ENCODE measurements at regions not wholly inside any gene's neighbourhood (a gene's known extent, or its start where the extent isn't known, plus 50 kb on each side); places are given as distances from the start of the nearest gene placed in this dataset.
A peak's percentile ranks its signal among the peaks of the same experiment; 100 is the strongest.

DNA sequence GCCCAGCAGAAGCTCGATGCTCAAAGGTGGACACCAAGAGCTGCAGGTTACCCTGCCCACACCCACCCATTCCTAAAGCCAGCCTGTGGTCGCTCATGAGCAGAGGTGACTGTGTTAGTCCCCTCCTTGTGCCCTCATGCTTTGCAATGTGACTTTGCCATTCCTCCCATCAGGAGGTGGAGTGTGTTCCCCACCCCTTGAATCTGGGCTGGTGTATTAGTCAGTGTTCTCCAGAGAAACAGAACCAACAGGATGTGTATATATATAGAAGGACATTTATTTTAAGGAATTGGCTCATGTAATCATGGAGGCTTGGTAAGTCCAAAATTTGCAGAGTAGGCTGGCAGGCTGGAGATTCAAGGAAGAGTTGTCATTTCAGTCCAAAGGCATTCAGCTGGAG, 54.4 kb upstream of the RNF24 start:
- Histone ChIP-seq H4K20me1 (ENCODE audit: control insufficient read depth, extremely low read depth, insufficient read depth, low read length) (no peaks in the 10 kb centered on the region), H3K27ac (ENCODE audit: insufficient read depth, low read length) (peak overlapping the region; percentile 66), H3K27me3 (ENCODE audit: control insufficient read depth, insufficient read depth, low read length) (no peaks in the 10 kb centered on the region), H3K9ac (ENCODE audit: insufficient read depth, low read length) (no peak overlapping the region), H3K4me3 (replicated peaks in 1 of 4; ENCODE audit: control extremely low read depth in 1 of 4, insufficient read depth in 1 of 4, low read depth in 3 of 4, low read length in 4 of 4) (no peak overlapping the region), H3K79me2 (ENCODE audit: control insufficient read depth, insufficient read depth, low read length) (no peaks in the 10 kb centered on the region), H3K9me3 (ENCODE audit: control insufficient read depth, insufficient read depth, low read depth, low read length) (no peaks in the 10 kb centered on the region), H3K36me3 (ENCODE audit: control insufficient read depth, insufficient read depth, low read length) (no peaks in the 10 kb centered on the region), H2AFZ (ENCODE audit: low read length) (no peak overlapping the region), H3K4me1 (ENCODE audit: control insufficient read depth, extremely low read depth, insufficient read depth, low read length) (peaks cover 33% of the 10 kb centered on the region), H3K4me2 (ENCODE audit: extremely low read depth, insufficient read depth, low read length) (no peak overlapping the region)
- peak; percentile 56 to 78 for DNase-seq (ENCODE audit: low read depth in 2 of 2)
- TF ChIP-seq, protein P1, sequence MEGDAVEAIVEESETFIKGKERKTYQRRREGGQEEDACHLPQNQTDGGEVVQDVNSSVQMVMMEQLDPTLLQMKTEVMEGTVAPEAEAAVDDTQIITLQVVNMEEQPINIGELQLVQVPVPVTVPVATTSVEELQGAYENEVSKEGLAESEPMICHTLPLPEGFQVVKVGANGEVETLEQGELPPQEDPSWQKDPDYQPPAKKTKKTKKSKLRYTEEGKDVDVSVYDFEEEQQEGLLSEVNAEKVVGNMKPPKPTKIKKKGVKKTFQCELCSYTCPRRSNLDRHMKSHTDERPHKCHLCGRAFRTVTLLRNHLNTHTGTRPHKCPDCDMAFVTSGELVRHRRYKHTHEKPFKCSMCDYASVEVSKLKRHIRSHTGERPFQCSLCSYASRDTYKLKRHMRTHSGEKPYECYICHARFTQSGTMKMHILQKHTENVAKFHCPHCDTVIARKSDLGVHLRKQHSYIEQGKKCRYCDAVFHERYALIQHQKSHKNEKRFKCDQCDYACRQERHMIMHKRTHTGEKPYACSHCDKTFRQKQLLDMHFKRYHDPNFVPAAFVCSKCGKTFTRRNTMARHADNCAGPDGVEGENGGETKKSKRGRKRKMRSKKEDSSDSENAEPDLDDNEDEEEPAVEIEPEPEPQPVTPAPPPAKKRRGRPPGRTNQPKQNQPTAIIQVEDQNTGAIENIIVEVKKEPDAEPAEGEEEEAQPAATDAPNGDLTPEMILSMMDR (conservative IDR thresholded peaks at IDR 0.05 in 1 of 2, IDR thresholded peaks at IDR 0.05 in 1 of 2; ENCODE audit: low read depth in 1 of 2, low read length in 2 of 2) = peak in 1 of 2 donors; percentile 1
- no peak for TF ChIP-seq EZH2 (IDR thresholded peaks at IDR 0.05; ENCODE audit: low read length, missing control alignments)

DNA sequence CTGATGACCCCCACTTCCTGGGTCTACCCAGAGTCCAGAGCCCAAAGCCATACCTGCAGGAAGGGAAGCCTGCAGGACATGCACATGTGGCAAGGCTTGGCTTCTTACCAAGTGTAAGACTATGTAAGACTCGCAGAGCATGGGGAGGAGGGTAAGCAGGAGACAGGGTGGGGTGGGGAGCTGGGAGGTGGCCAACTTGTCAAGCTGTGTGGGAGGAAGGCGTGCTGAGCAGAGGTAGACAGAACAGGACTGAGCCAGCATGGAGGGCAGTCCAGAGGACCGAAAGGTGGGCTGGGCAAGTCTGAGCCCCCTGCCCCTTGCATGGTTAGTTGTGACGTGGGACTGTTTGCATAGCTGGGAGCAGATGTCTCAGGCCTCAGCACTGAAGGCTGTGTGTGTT, 53.4 kb upstream of the RNF24 start:
- no peaks in the 10 kb centered on the region for H4K20me1 ChIP-seq (ENCODE audit: control insufficient read depth, extremely low read depth, insufficient read depth, low read length)
- H3K9ac ChIP-seq (ENCODE audit: insufficient read depth, low read length) = no peak overlapping the region
- H3K36me3 ChIP-seq (ENCODE audit: control insufficient read depth, insufficient read depth, low read length) = no peaks in the 10 kb centered on the region
- DNase-seq (ENCODE audit: low read depth in 2 of 2) = peak in 1 of 2 donors; percentile 42
- TF ChIP-seq, protein P1 (conservative IDR thresholded peaks at IDR 0.05 in 1 of 2, IDR thresholded peaks at IDR 0.05 in 1 of 2; ENCODE audit: low read depth in 1 of 2, low read length in 2 of 2) = no peak
- no peak for TF ChIP-seq EZH2 (IDR thresholded peaks at IDR 0.05; ENCODE audit: low read length, missing control alignments)
- no peaks in the 10 kb centered on the region for H3K27me3 ChIP-seq (ENCODE audit: control insufficient read depth, insufficient read depth, low read length)
- H2AFZ ChIP-seq (ENCODE audit: low read length) = no peak overlapping the region
- no peaks in the 10 kb centered on the region for H3K9me3 ChIP-seq (ENCODE audit: control insufficient read depth, insufficient read depth, low read depth, low read length)
- no peak overlapping the region for H3K4me3 ChIP-seq (replicated peaks in 1 of 4; ENCODE audit: control extremely low read depth in 1 of 4, insufficient read depth in 1 of 4, low read depth in 3 of 4, low read length in 4 of 4)
- no peaks in the 10 kb centered on the region for H3K79me2 ChIP-seq (ENCODE audit: control insufficient read depth, insufficient read depth, low read length)
- no peak overlapping the region for H3K27ac ChIP-seq (ENCODE audit: insufficient read depth, low read length)
- H3K4me2 ChIP-seq (ENCODE audit: extremely low read depth, insufficient read depth, low read length) = no peak overlapping the region
- H3K4me1 ChIP-seq (ENCODE audit: control insufficient read depth, extremely low read depth, insufficient read depth, low read length) = peaks cover 42% of the 10 kb centered on the region

GRCh38 chr20:4067600-4068261, 52.4 kb upstream of the RNF24 start:
- Histone ChIP-seq H3K4me2 (ENCODE audit: extremely low read depth, insufficient read depth, low read length) (no peak overlapping the region), H3K27me3 (ENCODE audit: control insufficient read depth, insufficient read depth, low read length) (no peaks in the 10 kb centered on the region), H3K36me3 (ENCODE audit: control insufficient read depth, insufficient read depth, low read length) (no peaks in the 10 kb centered on the region), H3K79me2 (ENCODE audit: control insufficient read depth, insufficient read depth, low read length) (no peaks in the 10 kb centered on the region), H2AFZ (ENCODE audit: low read length) (no peak overlapping the region), H3K4me3 (replicated peaks in 1 of 4; ENCODE audit: control extremely low read depth in 1 of 4, insufficient read depth in 1 of 4, low read depth in 3 of 4, low read length in 4 of 4) (no peak overlapping the region), H3K4me1 (ENCODE audit: control insufficient read depth, extremely low read depth, insufficient read depth, low read length) (peaks cover 46% of the 10 kb centered on the region), H3K9me3 (ENCODE audit: control insufficient read depth, insufficient read depth, low read depth, low read length) (no peaks in the 10 kb centered on the region), H4K20me1 (ENCODE audit: control insufficient read depth, extremely low read depth, insufficient read depth, low read length) (no peaks in the 10 kb centered on the region), H3K27ac (ENCODE audit: insufficient read depth, low read length) (peak overlapping the region; percentile 48), H3K9ac (ENCODE audit: insufficient read depth, low read length) (no peak overlapping the region)
- TF ChIP-seq, protein P1 (conservative IDR thresholded peaks at IDR 0.05 in 1 of 2, IDR thresholded peaks at IDR 0.05 in 1 of 2; ENCODE audit: low read depth in 1 of 2, low read length in 2 of 2) = no peak
- no peak for TF ChIP-seq EZH2 (IDR thresholded peaks at IDR 0.05; ENCODE audit: low read length, missing control alignments)
- DNase-seq (ENCODE audit: low read depth in 2 of 2) = peak; percentile 75 to 87
